OCI-LY7 (cell line): ENCODE measurements at regions not wholly inside any gene's neighbourhood (a gene's known extent, or its start where the extent isn't known, plus 50 kb on each side); places are given as distances from the start of the nearest gene placed in this dataset.

Experiments
- BruUV-seq: library from RNA; stranded (reverse); fragments of 400-500 nt; replicated peaks from 2 replicates; lab custom pipeline; 2021; lab: Mats Ljungman, UMichigan
- CTCF ChIA-PET: fragments of 300-600 bp; sonication (Branson Sonifier 250); formaldehyde crosslinking; loops from one replicate; lab custom pipeline; 2022; ENCODE audit warnings: antibody characterized with exemption; ENCODE audit not compliant: unreplicated experiment; lab: Charles Lee
- POLR2A ChIA-PET: fragments of 300-600 bp; sonication (Branson Sonifier 250); formaldehyde crosslinking; loops from one replicate; lab custom pipeline; 2022; ENCODE audit warnings: antibody characterized with exemption; lab: Charles Lee
- DNase-seq: peaks from one replicate; pipeline ENCODE4 v3.0.0-alpha.2; 2015; ENCODE audit warnings: low spot score
- H2AFZ ChIP-seq: fragments of 200-600 bp; sonication (generic), shearing (Covaris generic); 2 replicates; pipeline ENCODE4 v1.6.1; 2014; ENCODE audit warnings: mild to moderate bottlenecking, antibody characterized with exemption, low read length, moderate library complexity
- H3K27ac ChIP-seq: fragments of 200-600 bp; sonication (generic); 2 replicates; pipeline ENCODE4 v1.5.1; 2014; ENCODE audit warnings: mixed run types, low read depth, mild to moderate bottlenecking, moderate library complexity, low read length, inconsistent platforms; ENCODE audit not compliant: poor library complexity, severe bottlenecking
- H3K36me3 ChIP-seq: fragments of 200-600 bp; sonication (generic); 2 replicates; pipeline ENCODE4 v1.6.1; 2014; ENCODE audit warnings: mild to moderate bottlenecking, antibody characterized with exemption, low read length, moderate library complexity, mixed read lengths; ENCODE audit not compliant: insufficient read depth
- H3K4me1 ChIP-seq: fragments of 200-600 bp; sonication (generic); 2 replicates; pipeline ENCODE4 v1.5.1; 2014; ENCODE audit warnings: mild to moderate bottlenecking, low read length; ENCODE audit not compliant: insufficient read depth, poor library complexity, severe bottlenecking
- H3K4me2 ChIP-seq: fragments of 200-600 bp; sonication (generic); 2 replicates; pipeline ENCODE4 v1.6.1; 2014; ENCODE audit warnings: mild to moderate bottlenecking, low read length
- H3K4me3 ChIP-seq: fragments of 200-600 bp; sonication (generic); 2 replicates; pipeline ENCODE4 v1.5.1; 2014; ENCODE audit warnings: mild to moderate bottlenecking, low read depth, low read length; ENCODE audit not compliant: poor library complexity, severe bottlenecking
- H3K79me2 ChIP-seq: fragments of 200-600 bp; sonication (generic); 2 replicates; pipeline ENCODE4 v1.6.1; 2016; ENCODE audit warnings: low read depth, mild to moderate bottlenecking, low read length, moderate library complexity, mixed read lengths; ENCODE audit not compliant: insufficient read depth
- H3K9me2 ChIP-seq: fragments of 200-600 bp; sonication (generic); 2 replicates; pipeline ENCODE4 v1.6.1; 2016; ENCODE audit warnings: mild to moderate bottlenecking, low read length, mixed read lengths; ENCODE audit not compliant: insufficient read depth
- H3K9me3 ChIP-seq: fragments of 200-600 bp; sonication (generic); 2 replicates; pipeline ENCODE4 v1.6.1; 2014; ENCODE audit warnings: mild to moderate bottlenecking, mixed run types, low read length, mixed read lengths
- H4K20me1 ChIP-seq: fragments of 200-600 bp; sonication (generic); 2 replicates; pipeline ENCODE4 v1.6.1; 2014; ENCODE audit warnings: mild to moderate bottlenecking, antibody characterized with exemption, low read length, moderate library complexity, mixed read lengths; ENCODE audit not compliant: insufficient read depth
- CTCF ChIP-seq: fragments of 200-600 bp; sonication (generic); conservative IDR thresholded peaks from 2 replicates; pipeline ENCODE4 v1.5.1; 2014; ENCODE audit warnings: mild to moderate bottlenecking, antibody characterized with exemption, low read length, moderate library complexity, mixed read lengths
- EZH2phosphoT487 ChIP-seq: fragments of 200-600 bp; sonication (generic); IDR thresholded peaks from 2 replicates; pipeline ENCODE4 v1.6.1; 2018; ENCODE audit warnings: low read depth, borderline replicate concordance, mild to moderate bottlenecking, mixed run types, antibody characterized with exemption, low read length, moderate library complexity, mixed read lengths
- intact Hi-C: fragments of 100-400 bp; cut with micrococcal nuclease; formaldehyde crosslinking; loops from one replicate; pipeline ENCODE4 v1.10.0; 2022; ENCODE audit not compliant: unreplicated experiment

- Histone ChIP-seq H3K4me2 (no peak overlapping the region), H4K20me1 (no peaks in the 10 kb centered on the region), H3K4me3 (no peak overlapping the region), H2AFZ (no peak overlapping the region), H3K36me3 (no peaks in the 10 kb centered on the region), H3K79me2 (no peaks in the 10 kb centered on the region), H3K27ac (no peak overlapping the region), H3K4me1 (no peaks in the 10 kb centered on the region), H3K9me2 (no peaks in the 10 kb centered on the region), H3K9me3 (no peaks in the 10 kb centered on the region)
- ChIA-PET POLR2A (no interaction called here), CTCF (no interaction called here)
- BruUV-seq = no TSS peak
- TF ChIP-seq CTCF (no peak), EZH2phosphoT487 (no peak)
- no peak for DNase-seq
- intact Hi-C loops = no loop called here
These were observed 1315.0 kb upstream of the CDH2 start for GRCh38 chr18:29491907-29492306.

GRCh38 chr18:29488617-29489016 lies 1311.7 kb upstream of the CDH2 start:
- ChIA-PET POLR2A (interaction anchor here (0.6 kb wide), 1 partner anchor 739 kb away, joined by 3 read pairs; no protein-coding TSS in a partner anchor), CTCF (no interaction called here)
- Histone ChIP-seq H3K36me3 (no peaks in the 10 kb centered on the region), H3K9me3 (no peaks in the 10 kb centered on the region), H3K4me1 (no peaks in the 10 kb centered on the region), H3K79me2 (no peaks in the 10 kb centered on the region), H4K20me1 (no peaks in the 10 kb centered on the region), H3K4me3 (no peak overlapping the region), H3K4me2 (no peak overlapping the region), H3K9me2 (no peaks in the 10 kb centered on the region), H3K27ac (no peak overlapping the region), H2AFZ (no peak overlapping the region)
- intact Hi-C loops = no loop called here
- DNase-seq = no peak
- TF ChIP-seq EZH2phosphoT487 (no peak), CTCF (no peak)
- no TSS peak for BruUV-seq

- ChIA-PET POLR2A (interaction anchor here (0.7 kb wide), 1 partner anchor 11 kb away, joined by 4 read pairs; no protein-coding TSS in a partner anchor), CTCF (no interaction called here)
- H3K4me3 ChIP-seq = no peak overlapping the region
- intact Hi-C loops = no loop called here
- DNase-seq = no peak
- no peak overlapping the region for H3K4me2 ChIP-seq
- H3K79me2 ChIP-seq = no peaks in the 10 kb centered on the region
- H3K4me1 ChIP-seq = no peaks in the 10 kb centered on the region
- no peak overlapping the region for H2AFZ ChIP-seq
- no peaks in the 10 kb centered on the region for H3K9me2 ChIP-seq
- no TSS peak for BruUV-seq
- no peaks in the 10 kb centered on the region for H4K20me1 ChIP-seq
- H3K9me3 ChIP-seq = no peaks in the 10 kb centered on the region
- TF ChIP-seq EZH2phosphoT487 (no peak), CTCF (no peak)
- no peak overlapping the region for H3K27ac ChIP-seq
- no peaks in the 10 kb centered on the region for H3K36me3 ChIP-seq
These were observed 1288.6 kb upstream of the CDH2 start for GRCh38 chr18:29465526-29465925.
